NAMALWA (cell line): ENCODE measurements at regions not wholly inside any gene's neighbourhood (a gene's known extent, or its start where the extent isn't known, plus 50 kb on each side); places are given as distances from the start of the nearest gene placed in this dataset.

Experiments used
- DNase-seq: peaks from one replicate; pipeline ENCODE4 v3.0.0-alpha.2; 2015; ENCODE audit warnings: low spot score

DNA sequence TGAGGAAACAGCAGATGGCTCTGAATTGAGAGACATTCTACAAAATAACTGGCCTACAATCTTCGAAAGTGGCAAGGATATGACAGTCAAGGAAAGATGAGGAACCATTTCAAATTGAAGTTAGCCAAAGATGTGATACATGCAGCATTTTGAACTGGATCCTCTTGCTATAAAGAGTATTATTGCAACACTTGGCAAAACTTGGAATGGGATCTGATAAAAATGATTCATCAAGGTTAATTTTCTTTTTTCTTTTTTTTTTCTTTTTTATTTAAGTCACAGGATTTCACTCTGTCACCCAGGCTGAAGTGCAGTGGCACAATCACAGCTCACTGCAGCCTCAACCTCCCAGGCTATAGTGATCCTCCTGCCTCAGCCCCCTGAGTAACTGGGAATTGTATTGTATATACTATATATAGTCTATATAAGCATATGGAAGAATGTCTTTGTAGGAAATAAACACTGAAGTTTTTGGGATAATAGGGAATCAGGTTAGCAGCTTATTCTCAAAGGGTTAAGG lies 49.8 kb upstream of the GJA8 start:
- DNase-seq, result no peak
